Astrocyte of the spinal cord (primary cell): ENCODE measurements at regions not wholly inside any gene's neighbourhood (a gene's known extent, or its start where the extent isn't known, plus 50 kb on each side); places are given as distances from the start of the nearest gene placed in this dataset.
"Not testable (repeated sequence)": the region's sequence is repeated elsewhere in the genome, so short reads cannot be mapped to it uniquely, and the experiment has no call there.

Experiments
- DNase-seq: peaks from one replicate; pipeline ENCODE4 v3.0.0; 2011; ENCODE audit warnings: low read depth, low spot score
- H3K4me3 ChIP-seq: 2 replicates; pipeline ENCODE4 v1.5.1; 2011; ENCODE audit warnings: low read depth, mild to moderate bottlenecking, low read length, moderate library complexity
- in situ Hi-C: cut with HindIII; loops from 2 replicates; pipeline ENCODE4 v1.10.0; 2017; ENCODE audit warnings: low sequenced_read_pairs
- TF ChIP-seq, protein P1 (sequence below): IDR thresholded peaks from 2 replicates; pipeline ENCODE4 v1.5.1; 2012; ENCODE audit warnings: low read depth, mild to moderate bottlenecking, low read length, inconsistent platforms

GRCh38 chr16:86955136-86955855 is 361.9 kb downstream of the C16orf95 start:
- no peak for DNase-seq
- TF ChIP-seq, protein P1, sequence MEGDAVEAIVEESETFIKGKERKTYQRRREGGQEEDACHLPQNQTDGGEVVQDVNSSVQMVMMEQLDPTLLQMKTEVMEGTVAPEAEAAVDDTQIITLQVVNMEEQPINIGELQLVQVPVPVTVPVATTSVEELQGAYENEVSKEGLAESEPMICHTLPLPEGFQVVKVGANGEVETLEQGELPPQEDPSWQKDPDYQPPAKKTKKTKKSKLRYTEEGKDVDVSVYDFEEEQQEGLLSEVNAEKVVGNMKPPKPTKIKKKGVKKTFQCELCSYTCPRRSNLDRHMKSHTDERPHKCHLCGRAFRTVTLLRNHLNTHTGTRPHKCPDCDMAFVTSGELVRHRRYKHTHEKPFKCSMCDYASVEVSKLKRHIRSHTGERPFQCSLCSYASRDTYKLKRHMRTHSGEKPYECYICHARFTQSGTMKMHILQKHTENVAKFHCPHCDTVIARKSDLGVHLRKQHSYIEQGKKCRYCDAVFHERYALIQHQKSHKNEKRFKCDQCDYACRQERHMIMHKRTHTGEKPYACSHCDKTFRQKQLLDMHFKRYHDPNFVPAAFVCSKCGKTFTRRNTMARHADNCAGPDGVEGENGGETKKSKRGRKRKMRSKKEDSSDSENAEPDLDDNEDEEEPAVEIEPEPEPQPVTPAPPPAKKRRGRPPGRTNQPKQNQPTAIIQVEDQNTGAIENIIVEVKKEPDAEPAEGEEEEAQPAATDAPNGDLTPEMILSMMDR = no peak
- in situ Hi-C loops = no loop called here

GRCh38 chr16:86956437-86956836 is 360.8 kb downstream of the C16orf95 start:
- no peak overlapping the region for H3K4me3 ChIP-seq
- TF ChIP-seq, protein P1 = no peak
- in situ Hi-C loops = no loop called here
- no peak for DNase-seq

More at GRCh38 chr16:86955136-86955855, 361.9 kb downstream of the C16orf95 start:
- H3K4me3 ChIP-seq = no peak overlapping the region

DNA sequence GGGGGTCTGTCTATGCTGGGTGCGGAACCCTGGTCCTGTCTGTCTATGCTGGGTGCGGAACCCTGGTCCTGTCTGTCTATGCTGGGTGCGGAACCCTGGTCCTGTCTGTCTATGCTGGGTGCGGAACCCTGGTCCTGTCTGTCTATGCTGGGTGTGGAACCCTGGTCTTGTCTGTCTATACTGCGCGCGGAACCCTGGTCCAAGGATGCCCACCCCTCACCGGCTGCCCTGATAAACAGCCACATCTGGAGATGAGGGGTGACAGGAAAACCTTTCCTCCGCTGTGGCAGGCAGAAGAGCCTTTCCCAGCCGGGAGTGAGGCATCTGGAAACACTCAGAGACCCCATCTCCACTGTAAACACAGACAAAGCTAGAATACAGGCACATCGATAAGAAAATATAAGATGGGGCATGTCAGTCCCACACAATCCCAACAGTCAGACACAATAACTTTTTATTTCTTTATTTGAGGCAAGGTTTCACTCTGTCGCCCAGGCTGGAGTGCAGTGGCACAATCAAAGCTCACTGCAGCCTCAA is 359.5 kb downstream of the C16orf95 start:
- H3K4me3 ChIP-seq, in situ Hi-C loops, DNase-seq: not testable (repeated sequence)

- DNase-seq = no peak
- no peak overlapping the region for H3K4me3 ChIP-seq
- TF ChIP-seq, protein P1 = no peak
- in situ Hi-C loops = no loop called here
Measured at GRCh38 chr16:86958423-86958822, 358.8 kb downstream of the C16orf95 start.

- DNase-seq = no peak
- H3K4me3 ChIP-seq = no peak overlapping the region
- in situ Hi-C loops = no loop called here
- TF ChIP-seq, protein P1 = no peak
Measured at GRCh38 chr16:86959091-86959651, 358.0 kb downstream of the C16orf95 start.

DNA sequence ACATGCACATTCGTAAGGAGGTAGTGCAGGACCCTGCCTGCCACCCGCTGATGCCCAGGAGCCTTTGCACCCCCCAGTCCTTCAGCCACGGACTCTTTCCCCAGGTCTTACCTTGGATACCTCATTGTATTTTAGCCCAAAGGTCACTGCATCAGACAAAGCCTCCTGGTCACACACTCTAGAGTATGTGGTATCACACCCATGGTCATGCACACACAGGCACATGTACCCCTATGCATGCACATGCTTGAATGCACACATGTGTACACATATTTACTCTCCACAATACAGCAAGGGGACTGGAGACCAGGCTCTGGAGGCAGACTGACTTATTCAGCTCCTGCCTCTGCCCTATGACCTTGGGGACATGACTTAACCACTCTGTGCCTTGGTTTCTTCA is 357.5 kb downstream of the C16orf95 start:
- TF ChIP-seq, protein P1 = no peak
- DNase-seq = no peak
- no peak overlapping the region for H3K4me3 ChIP-seq
- in situ Hi-C loops = no loop called here

GRCh38 chr16:86960266-86960665 is 356.9 kb downstream of the C16orf95 start:
- DNase-seq = no peak
- TF ChIP-seq, protein P1 = no peak
- in situ Hi-C loops = no loop called here
- H3K4me3 ChIP-seq = no peak overlapping the region
